Calu3 (cell line): ENCODE measurements at regions not wholly inside any gene's neighbourhood (a gene's known extent, or its start where the extent isn't known, plus 50 kb on each side); places are given as distances from the start of the nearest gene placed in this dataset.

Experiments
- BruUV-seq: library from RNA; stranded (reverse); fragments of 400-500 nt; replicated peaks from 2 replicates; lab custom pipeline; 2021; lab: Mats Ljungman, UMichigan
- CTCF ChIA-PET: fragments of 300-600 bp; sonication (Branson Sonifier 250); formaldehyde crosslinking; loops from one replicate; lab custom pipeline; 2022; ENCODE audit warnings: antibody characterized with exemption; lab: Charles Lee
- DNase-seq: peaks from one replicate; pipeline ENCODE4 v3.0.0; 2022
- H3K27ac Mint-ChIP-seq: one replicate; pipeline ENCODE4 v1.8.0; 2022; ENCODE audit warnings: mixed read lengths; ENCODE audit not compliant: unreplicated experiment
- H3K27me3 Mint-ChIP-seq: one replicate; pipeline ENCODE4 v1.8.0; 2022; ENCODE audit warnings: mixed read lengths; ENCODE audit not compliant: unreplicated experiment
- H3K36me3 Mint-ChIP-seq: one replicate; pipeline ENCODE4 v1.8.0; 2022; ENCODE audit warnings: mild to moderate bottlenecking, moderate library complexity, mixed read lengths; ENCODE audit not compliant: insufficient read depth, unreplicated experiment
- H3K4me1 Mint-ChIP-seq: one replicate; pipeline ENCODE4 v1.8.0; 2022; ENCODE audit warnings: mild to moderate bottlenecking, low read depth, mixed read lengths; ENCODE audit not compliant: unreplicated experiment
- H3K4me3 Mint-ChIP-seq: one replicate; pipeline ENCODE4 v1.8.0; 2022; ENCODE audit warnings: mild to moderate bottlenecking, low read depth, moderate library complexity, mixed read lengths; ENCODE audit not compliant: unreplicated experiment
- H3K9me3 Mint-ChIP-seq: one replicate; pipeline ENCODE4 v1.8.0; 2022; ENCODE audit warnings: low read depth, mixed read lengths; ENCODE audit not compliant: unreplicated experiment
- CTCF ChIP-seq: fragments of 200-600 bp; IDR thresholded peaks from one replicate; pipeline ENCODE4 v1.8.0; 2022; ENCODE audit warnings: antibody characterized with exemption; ENCODE audit not compliant: unreplicated experiment
- intact Hi-C: fragments of 100-400 bp; cut with micrococcal nuclease; formaldehyde crosslinking; loops from one replicate; pipeline ENCODE4 v1.10.0; 2022; ENCODE audit not compliant: unreplicated experiment

- no peak overlapping the region for H3K4me3 Mint-ChIP-seq
- no peak for DNase-seq
- H3K9me3 Mint-ChIP-seq: peaks cover 3% of the 10 kb centered on the region
- H3K27me3 Mint-ChIP-seq: peaks cover 58% of the 10 kb centered on the region
- no peaks in the 10 kb centered on the region for H3K36me3 Mint-ChIP-seq
- CTCF ChIA-PET: no interaction called here
- H3K27ac Mint-ChIP-seq: no peak overlapping the region
- intact Hi-C loops: no loop called here
- no TSS peak for BruUV-seq
- no peaks in the 10 kb centered on the region for H3K4me1 Mint-ChIP-seq
- no peak for TF ChIP-seq CTCF
Measured at GRCh38 chr11:19391026-19391425, 150.3 kb upstream of the E2F8 start.

- DNase-seq: no peak
- peaks cover 3% of the 10 kb centered on the region for H3K9me3 Mint-ChIP-seq
- intact Hi-C loops: no loop called here
- CTCF ChIA-PET: no interaction called here
- no peak overlapping the region for H3K27ac Mint-ChIP-seq
- no peak overlapping the region for H3K4me3 Mint-ChIP-seq
- BruUV-seq: no TSS peak
- peaks cover 60% of the 10 kb centered on the region for H3K27me3 Mint-ChIP-seq
- no peak for TF ChIP-seq CTCF
- H3K4me1 Mint-ChIP-seq: no peaks in the 10 kb centered on the region
- H3K36me3 Mint-ChIP-seq: no peaks in the 10 kb centered on the region
Measured at GRCh38 chr11:19389787-19390303, 149.1 kb upstream of the E2F8 start.

- no TSS peak for BruUV-seq
- CTCF ChIA-PET: no interaction called here
Measured at GRCh38 chr11:19382131-19382611, 141.4 kb upstream of the E2F8 start.

GRCh38 chr11:19380375-19380774 lies 139.6 kb upstream of the E2F8 start:
- H3K27me3 Mint-ChIP-seq: peaks cover 83% of the 10 kb centered on the region
- H3K36me3 Mint-ChIP-seq: no peaks in the 10 kb centered on the region
- no TSS peak for BruUV-seq
- peak; percentile 21 for DNase-seq
- no peaks in the 10 kb centered on the region for H3K9me3 Mint-ChIP-seq
- H3K4me1 Mint-ChIP-seq: no peaks in the 10 kb centered on the region
- CTCF ChIA-PET: interaction anchor here (0.7 kb wide), 1 partner anchor 10 kb away, joined by 3 read pairs; no protein-coding TSS in a partner anchor
- intact Hi-C loops: no loop called here
- TF ChIP-seq CTCF: no peak
- no peak overlapping the region for H3K4me3 Mint-ChIP-seq
- H3K27ac Mint-ChIP-seq: no peak overlapping the region

More at GRCh38 chr11:19382131-19382611, 141.4 kb upstream of the E2F8 start:
- Mint-ChIP-seq H3K4me3 (no peak overlapping the region), H3K27me3 (peaks cover 78% of the 10 kb centered on the region), H3K9me3 (no peaks in the 10 kb centered on the region), H3K36me3 (no peaks in the 10 kb centered on the region), H3K4me1 (no peaks in the 10 kb centered on the region), H3K27ac (no peak overlapping the region)
- intact Hi-C loops: no loop called here
- DNase-seq: no peak
- TF ChIP-seq CTCF: no peak
